ENCODE measurements at regions not wholly inside any gene's neighbourhood (a gene's known extent, or its start where the extent isn't known, plus 50 kb on each side); places are given as distances from the start of the nearest gene placed in this dataset.

DNA sequence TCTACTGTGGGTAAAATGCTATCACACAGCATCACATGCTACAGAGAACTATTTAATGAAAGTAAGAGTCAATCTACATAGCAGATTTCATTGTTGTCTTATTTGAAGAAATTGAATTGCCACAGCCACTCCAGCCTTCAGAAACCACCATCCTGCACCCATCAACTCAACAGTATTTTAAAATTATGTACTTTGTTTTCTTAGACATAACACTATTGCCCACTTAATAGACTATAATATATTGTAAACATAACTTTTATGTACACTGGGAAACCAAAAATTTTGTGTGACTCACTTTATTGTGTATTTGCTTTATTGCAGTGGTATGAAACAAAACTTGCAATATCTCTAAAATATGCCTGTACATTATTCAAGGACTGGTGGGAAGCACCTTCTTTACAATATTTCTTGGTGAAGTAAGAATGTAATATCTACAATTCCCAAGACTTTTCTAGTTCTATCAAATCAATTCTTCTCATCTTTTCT, 133.0 kb downstream of the DUSP10 start:
- no peak overlapping the region for H3K27ac ChIP-seq (ENCODE audit: control insufficient read depth, insufficient read depth, low read length)
- dilution Hi-C loops (cut with MboI; ENCODE audit: extremely low pct_ligation_motif_present, low sequenced_read_pairs) = no loop called here

DNA sequence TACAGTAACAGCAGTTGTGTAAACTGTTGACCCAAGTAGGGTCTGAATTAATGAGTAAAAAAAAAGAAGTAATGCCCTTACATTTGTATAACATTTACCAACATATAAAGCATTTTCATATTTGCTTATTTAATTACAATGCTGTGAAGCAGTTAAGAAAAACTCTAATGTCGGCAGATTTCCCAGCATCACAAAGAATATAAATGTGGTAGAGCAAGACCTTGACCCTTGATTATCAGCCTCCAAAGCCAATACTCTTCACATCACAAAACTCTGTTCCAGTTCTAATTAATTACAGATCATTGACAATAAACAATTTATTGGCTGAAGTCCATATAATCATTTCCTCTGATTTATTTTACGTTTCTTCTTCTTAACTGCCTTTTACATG, 130.2 kb downstream of the DUSP10 start:
- FAIRE-seq (no peak), DNase-seq (ENCODE audit: low read depth, low spot score) (no peak)
- H3K9me1 ChIP-seq (ENCODE audit: control insufficient read depth, extremely low read depth, insufficient read depth, low read length) = no peaks in the 10 kb centered on the region
- H3K27ac ChIP-seq (ENCODE audit: control insufficient read depth, insufficient read depth, low read length) = no peak overlapping the region
- H4K20me1 ChIP-seq (ENCODE audit: control insufficient read depth, extremely low read depth, insufficient read depth, low read length) = no peaks in the 10 kb centered on the region
- no peak overlapping the region for H3K4me3 ChIP-seq (ENCODE audit: control insufficient read depth in 2 of 3, extremely low read depth in 1 of 3, insufficient read depth in 2 of 3, low read depth in 1 of 3, low read length in 3 of 3)
- dilution Hi-C loops (cut with MboI; ENCODE audit: extremely low pct_ligation_motif_present, low sequenced_read_pairs) = no loop called here
- no peak overlapping the region for H3K9ac ChIP-seq (ENCODE audit: control insufficient read depth, extremely low read depth, insufficient read depth, low read length)
- no peaks in the 10 kb centered on the region for H3K36me3 ChIP-seq (ENCODE audit: control insufficient read depth in 2 of 2, extremely low read depth in 1 of 2, insufficient read depth in 2 of 2, low read length in 2 of 2)
- H3K79me2 ChIP-seq (ENCODE audit: control insufficient read depth, insufficient read depth, low read length) = no peaks in the 10 kb centered on the region
- H3K9me3 ChIP-seq (ENCODE audit: control insufficient read depth, low read depth, low read length) = no peaks in the 10 kb centered on the region
- no peak overlapping the region for H2AFZ ChIP-seq (ENCODE audit: control insufficient read depth, low read length)
- H3K27me3 ChIP-seq (ENCODE audit: control insufficient read depth, extremely low read depth, insufficient read depth, low read length) = no peaks in the 10 kb centered on the region
- peaks cover 11% of the 10 kb centered on the region for H3K4me1 ChIP-seq (ENCODE audit: control insufficient read depth, extremely low read depth, insufficient read depth, low read length)
- no peak overlapping the region for H3K4me2 ChIP-seq (ENCODE audit: control insufficient read depth, extremely low read depth, insufficient read depth, low read depth, low read length)
- TF ChIP-seq, protein P1, sequence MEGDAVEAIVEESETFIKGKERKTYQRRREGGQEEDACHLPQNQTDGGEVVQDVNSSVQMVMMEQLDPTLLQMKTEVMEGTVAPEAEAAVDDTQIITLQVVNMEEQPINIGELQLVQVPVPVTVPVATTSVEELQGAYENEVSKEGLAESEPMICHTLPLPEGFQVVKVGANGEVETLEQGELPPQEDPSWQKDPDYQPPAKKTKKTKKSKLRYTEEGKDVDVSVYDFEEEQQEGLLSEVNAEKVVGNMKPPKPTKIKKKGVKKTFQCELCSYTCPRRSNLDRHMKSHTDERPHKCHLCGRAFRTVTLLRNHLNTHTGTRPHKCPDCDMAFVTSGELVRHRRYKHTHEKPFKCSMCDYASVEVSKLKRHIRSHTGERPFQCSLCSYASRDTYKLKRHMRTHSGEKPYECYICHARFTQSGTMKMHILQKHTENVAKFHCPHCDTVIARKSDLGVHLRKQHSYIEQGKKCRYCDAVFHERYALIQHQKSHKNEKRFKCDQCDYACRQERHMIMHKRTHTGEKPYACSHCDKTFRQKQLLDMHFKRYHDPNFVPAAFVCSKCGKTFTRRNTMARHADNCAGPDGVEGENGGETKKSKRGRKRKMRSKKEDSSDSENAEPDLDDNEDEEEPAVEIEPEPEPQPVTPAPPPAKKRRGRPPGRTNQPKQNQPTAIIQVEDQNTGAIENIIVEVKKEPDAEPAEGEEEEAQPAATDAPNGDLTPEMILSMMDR (optimal IDR thresholded peaks at IDR 0.05 in 1 of 3, IDR thresholded peaks at IDR 0.05 in 1 of 3, conservative IDR thresholded peaks at IDR 0.05 in 1 of 3; ENCODE audit: extremely low read depth in 1 of 3, insufficient read depth in 2 of 3, low read length in 3 of 3) = no peak
- TF ChIP-seq EZH2 (IDR thresholded peaks at IDR 0.05; ENCODE audit: low read length) = no peak

More for the DNA sequence above, 133.0 kb downstream of the DUSP10 start:
- no peaks in the 10 kb centered on the region for H3K9me3 ChIP-seq (ENCODE audit: control insufficient read depth, low read depth, low read length)
- peaks cover 13% of the 10 kb centered on the region for H3K4me1 ChIP-seq (ENCODE audit: control insufficient read depth, extremely low read depth, insufficient read depth, low read length)
- FAIRE-seq = no peak
- TF ChIP-seq EZH2 (IDR thresholded peaks at IDR 0.05; ENCODE audit: low read length) = no peak
- TF ChIP-seq, protein P1 (optimal IDR thresholded peaks at IDR 0.05 in 1 of 3, IDR thresholded peaks at IDR 0.05 in 1 of 3, conservative IDR thresholded peaks at IDR 0.05 in 1 of 3; ENCODE audit: extremely low read depth in 1 of 3, insufficient read depth in 2 of 3, low read length in 3 of 3) = no peak
- H3K9me1 ChIP-seq (ENCODE audit: control insufficient read depth, extremely low read depth, insufficient read depth, low read length) = no peaks in the 10 kb centered on the region
- no peak overlapping the region for H2AFZ ChIP-seq (ENCODE audit: control insufficient read depth, low read length)
- no peak for DNase-seq (ENCODE audit: low read depth, low spot score)
- H3K4me2 ChIP-seq (ENCODE audit: control insufficient read depth, extremely low read depth, insufficient read depth, low read depth, low read length) = no peak overlapping the region
- H3K27me3 ChIP-seq (ENCODE audit: control insufficient read depth, extremely low read depth, insufficient read depth, low read length) = no peaks in the 10 kb centered on the region
- H3K79me2 ChIP-seq (ENCODE audit: control insufficient read depth, insufficient read depth, low read length) = no peaks in the 10 kb centered on the region
- no peaks in the 10 kb centered on the region for H3K36me3 ChIP-seq (ENCODE audit: control insufficient read depth in 2 of 2, extremely low read depth in 1 of 2, insufficient read depth in 2 of 2, low read length in 2 of 2)
- no peaks in the 10 kb centered on the region for H4K20me1 ChIP-seq (ENCODE audit: control insufficient read depth, extremely low read depth, insufficient read depth, low read length)
- H3K4me3 ChIP-seq (ENCODE audit: control insufficient read depth in 2 of 3, extremely low read depth in 1 of 3, insufficient read depth in 2 of 3, low read depth in 1 of 3, low read length in 3 of 3) = no peak overlapping the region
- H3K9ac ChIP-seq (ENCODE audit: control insufficient read depth, extremely low read depth, insufficient read depth, low read length) = no peak overlapping the region
